Stimulated activated CD4-positive, alpha-beta T cell treated with anti-CD3 and anti-CD28 coated beads, Interleukin-4, amount 100 ng/mL, for 48 hours (primary cell): ENCODE measurements at regions not wholly inside any gene's neighbourhood (a gene's known extent, or its start where the extent isn't known, plus 50 kb on each side); places are given as distances from the start of the nearest gene placed in this dataset.
"Not testable (repeated sequence)": the region's sequence is repeated elsewhere in the genome, so short reads cannot be mapped to it uniquely, and the experiment has no call there.

Experiments
- DNase-seq, 2 donors: peaks; one replicate each; pipeline ENCODE4 v3.0.0-alpha.2; 2020; ENCODE audit warnings: low read depth in 2 of 2

DNA sequence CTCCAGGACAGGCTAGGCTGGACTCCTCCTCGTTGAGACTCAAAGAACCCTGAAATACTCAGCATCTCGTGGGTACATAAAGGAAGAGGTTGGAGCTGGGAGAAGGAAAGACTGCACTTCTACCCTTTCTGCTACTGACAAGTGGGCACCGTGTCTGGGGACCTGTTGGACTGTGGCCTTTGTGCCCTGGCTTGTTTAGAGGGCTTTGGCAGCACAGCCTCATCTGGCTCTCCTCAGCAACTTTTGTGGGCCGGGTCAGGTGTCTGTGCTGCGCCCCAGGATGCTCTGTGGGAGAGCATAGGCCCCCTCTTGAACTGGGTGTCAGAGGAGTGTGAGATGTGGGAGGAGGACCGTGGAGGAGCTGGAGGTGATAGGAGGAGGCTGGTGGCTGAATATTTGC, 142.4 kb downstream of the FCRL5 start:
- no peak for DNase-seq

DNA sequence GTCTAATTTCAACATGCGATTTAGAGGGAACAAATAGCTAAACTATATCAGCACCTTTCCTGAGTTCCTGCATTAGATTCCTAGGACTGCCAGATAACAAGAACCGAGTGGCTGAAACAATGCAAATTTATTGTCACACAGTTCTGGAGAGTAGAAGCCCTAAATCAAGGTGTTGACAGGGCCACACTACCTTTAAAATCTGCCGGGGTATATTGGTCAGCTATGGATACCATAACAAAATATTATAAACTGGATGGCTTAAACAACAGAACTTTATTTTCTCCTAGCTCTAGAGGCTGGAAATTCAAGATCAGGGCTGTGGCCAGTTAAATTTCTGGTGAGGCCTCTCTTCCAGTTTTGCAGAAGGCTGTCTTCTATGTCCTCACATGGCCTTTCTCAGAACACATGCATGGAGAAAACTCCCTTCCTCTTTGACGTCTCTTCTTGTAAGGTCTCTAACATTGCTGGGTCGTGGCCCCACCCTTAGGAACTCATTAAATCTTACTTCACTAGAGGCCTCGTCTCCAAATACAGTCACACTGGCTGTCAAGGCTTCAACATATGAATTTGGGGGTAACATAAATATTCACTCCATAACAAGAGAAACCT, 144.3 kb downstream of the FCRL5 start:
- DNase-seq: no peak

GRCh38 chr1:157407367-157407766, 144.9 kb downstream of the FCRL5 start:
- no peak for DNase-seq

DNA sequence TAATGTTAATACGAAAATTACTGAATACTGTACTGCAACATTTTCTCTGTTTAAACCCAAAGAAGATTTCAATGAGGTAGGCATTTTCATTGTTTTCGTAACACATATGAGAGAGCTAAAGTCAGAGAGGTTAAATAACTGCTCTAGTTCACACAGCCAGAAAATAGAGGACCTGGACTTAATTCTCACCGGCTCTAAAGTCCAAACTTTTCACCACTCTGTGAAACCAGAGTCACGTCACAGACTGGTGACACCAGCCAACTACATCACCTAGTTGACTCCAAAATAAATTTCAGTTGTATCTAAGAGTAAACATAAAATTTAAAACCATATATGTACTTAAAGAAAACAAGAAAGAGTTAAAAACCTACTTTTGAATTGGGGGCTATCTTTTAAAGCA, 146.7 kb downstream of the FCRL5 start:
- no peak for DNase-seq

DNA sequence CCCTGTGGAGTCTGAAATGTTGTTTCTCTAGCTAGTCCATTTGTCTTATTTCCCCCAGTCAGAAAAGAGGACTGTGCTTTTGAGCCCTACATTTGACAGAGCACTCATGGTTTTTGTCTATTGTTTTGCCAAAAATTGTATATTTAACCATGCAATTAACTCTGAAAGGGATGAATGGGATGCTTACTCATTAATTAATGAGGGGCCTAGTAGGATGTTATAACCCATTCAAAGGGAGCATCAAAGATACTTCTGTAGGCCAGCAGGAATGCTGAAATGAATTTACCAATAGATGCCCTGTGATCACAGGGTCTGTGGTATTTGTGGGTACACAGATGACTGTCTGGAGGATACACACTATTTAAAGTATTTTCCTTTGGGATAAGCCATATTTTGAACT, 147.7 kb downstream of the FCRL5 start:
- no peak for DNase-seq

GRCh38 chr1:157404063-157404501, 148.2 kb downstream of the FCRL5 start:
- DNase-seq: no peak

GRCh38 chr1:157403608-157404007, 148.7 kb downstream of the FCRL5 start:
- DNase-seq: no peak

DNA sequence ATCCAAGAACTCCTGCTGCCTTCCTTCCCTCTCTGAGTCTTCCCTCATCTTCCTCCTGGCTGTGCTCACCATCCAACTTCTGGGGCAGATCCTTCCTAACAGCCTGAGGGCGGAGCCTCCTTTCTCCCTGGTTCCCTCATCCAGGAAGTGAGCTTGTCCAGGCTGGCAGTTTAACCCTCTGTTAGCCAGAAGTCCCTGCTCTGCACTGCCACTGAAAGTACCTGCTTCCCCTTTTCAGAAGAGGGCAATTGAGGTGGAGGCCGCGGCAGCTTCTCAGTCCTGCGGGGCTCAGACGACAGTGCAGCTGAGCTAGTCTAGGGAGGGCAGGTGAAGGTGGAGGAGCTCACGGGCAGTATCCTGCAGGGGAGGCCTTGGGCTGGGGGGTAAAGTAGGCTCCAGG, 149.1 kb downstream of the FCRL5 start:
- DNase-seq: no peak

DNA sequence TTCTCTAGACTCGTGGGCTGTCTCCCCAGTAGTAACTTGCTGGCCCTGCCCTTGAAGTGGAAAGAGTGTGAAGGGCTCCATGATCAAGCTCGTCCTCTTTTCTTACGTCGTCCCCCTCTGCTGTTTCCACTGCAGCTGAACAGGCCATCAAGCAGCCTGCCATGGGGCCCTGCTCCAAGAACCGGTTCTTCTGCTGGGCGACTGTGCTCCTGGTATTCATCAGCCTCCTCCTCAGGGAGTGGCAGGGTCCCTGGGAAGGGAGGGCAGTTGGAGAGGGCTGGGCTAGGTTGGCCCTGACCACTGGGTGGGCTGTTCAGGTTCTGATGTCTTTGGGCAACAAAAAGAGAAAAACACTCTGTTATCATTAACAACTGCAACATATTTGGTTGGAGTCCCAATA, 151.5 kb downstream of the FCRL5 start:
- DNase-seq: no peak

DNA sequence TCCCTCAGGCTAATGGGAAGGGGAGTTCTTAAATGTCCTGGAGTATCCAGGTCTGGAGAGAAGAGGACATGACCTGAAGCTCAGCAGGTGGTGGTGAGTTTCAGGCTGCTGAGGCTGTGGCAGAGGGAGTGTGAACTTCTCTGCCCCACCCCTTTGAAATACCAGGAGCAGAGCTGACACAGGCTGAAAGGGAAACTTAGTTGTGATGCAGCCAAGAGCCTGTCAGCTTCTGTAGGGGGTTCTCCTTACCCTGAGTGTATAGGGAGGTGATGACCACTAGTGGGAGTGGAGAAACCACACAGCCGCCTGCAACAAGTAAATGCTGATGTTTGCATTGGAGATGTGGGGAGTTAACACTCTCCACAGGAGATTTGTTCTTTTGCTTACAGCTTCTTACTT, 152.3 kb downstream of the FCRL5 start:
- no peak for DNase-seq

DNA sequence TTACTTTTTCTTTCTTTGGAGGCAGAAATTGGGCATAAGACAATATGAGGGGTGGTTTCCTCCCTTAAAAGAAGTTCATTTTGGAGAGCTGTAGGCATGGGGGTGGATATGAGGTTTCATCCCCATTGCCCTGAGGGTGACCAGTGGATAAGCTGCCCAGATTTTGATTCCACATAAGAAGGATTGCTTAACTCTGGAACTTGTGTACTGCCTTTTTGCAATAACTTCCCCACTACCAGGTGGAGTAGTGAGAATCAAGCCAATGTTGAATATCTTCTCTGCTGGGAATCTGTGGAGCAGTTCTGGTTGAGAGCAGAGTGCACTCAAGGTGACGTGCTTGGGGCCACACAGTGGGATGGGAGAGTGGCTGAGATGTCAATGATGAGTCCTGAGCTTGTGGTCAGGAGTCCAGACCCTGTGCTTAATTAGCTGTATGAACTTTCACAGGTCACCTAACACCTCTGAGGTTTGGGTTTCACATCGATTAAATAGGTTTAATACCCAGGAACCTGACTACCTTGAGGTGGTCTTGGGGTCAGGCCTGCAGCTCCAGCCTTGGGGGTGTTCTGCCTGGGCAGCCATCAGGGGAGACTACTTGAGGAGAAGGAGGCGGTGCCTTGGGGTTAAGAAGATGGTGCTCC, 152.9 kb downstream of the FCRL5 start:
- no peak for DNase-seq

GRCh38 chr1:157390651-157391050, 161.7 kb downstream of the FCRL5 start:
- DNase-seq: no peak

DNA sequence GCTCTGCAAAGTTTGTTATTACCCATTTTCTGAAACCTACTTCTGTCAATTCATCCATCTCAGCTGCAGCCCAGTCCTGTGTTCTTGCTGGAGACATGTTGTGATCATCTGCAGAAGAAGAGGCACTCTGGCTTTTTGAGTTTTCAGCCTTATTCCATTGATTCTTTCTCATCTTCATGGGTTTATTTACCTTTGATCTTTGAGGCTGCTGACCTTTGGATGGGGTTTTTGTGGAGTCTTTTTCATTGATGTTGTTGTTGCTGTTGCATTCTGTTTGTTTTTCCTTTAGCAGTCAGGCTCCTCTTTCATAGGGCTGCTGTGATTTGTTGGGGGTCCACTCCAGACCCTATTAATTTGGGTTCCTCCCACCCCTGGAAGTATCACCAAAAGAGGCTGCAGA, 164.3 kb downstream of the FCRL5 start:
- no peak for DNase-seq

- no peak for DNase-seq
Observed at GRCh38 chr1:157384258-157384657, 168.1 kb downstream of the FCRL5 start.

DNA sequence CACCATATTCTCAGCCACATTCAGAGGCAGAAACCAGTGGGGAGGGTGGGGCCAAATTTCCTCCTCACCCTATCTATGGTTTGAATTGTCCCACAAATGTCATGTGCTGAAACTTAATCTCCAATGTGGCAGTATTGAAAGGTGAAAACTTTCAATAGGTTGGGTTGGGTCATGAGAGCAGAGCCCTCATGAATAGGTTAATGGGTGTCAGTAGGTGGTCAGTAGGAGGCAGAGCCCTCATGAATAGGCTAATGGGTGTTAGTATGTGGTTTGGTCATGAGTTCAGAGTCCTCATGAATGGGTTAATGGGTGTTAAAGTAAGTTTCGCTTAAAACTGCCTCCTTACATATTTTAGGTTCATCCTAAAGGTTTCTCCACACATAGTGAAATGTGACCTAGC, 170.0 kb downstream of the FCRL5 start:
- no peak for DNase-seq

DNA sequence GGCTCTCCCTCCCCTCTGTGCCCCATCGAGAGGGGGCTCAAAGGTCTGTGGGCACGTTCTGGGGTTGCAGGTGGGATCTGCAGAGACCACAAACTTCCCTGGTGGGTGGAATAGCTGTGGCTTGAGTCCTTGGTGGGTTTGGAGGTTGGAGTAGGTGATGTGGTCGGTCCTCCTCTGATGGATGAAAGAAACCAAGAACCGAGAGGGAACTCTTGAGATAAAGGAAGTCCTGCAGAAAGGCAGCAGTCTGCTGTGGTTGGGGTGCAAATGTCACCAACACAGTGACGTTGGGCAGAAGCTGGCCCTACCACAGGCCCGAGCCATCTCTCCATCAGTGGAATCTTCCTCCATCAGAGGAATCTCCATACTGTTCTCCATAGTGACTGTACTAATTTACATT, 171.8 kb downstream of the FCRL5 start:
- no peak for DNase-seq

GRCh38 chr1:157377280-157377713, 175.0 kb downstream of the FCRL5 start:
- peak in 1 of 2 donors; percentile 13 for DNase-seq

- DNase-seq: no peak
Observed at GRCh38 chr1:157376681-157377080, 175.6 kb downstream of the FCRL5 start.

GRCh38 chr1:157372311-157372710, 180.0 kb downstream of the FCRL5 start:
- not testable (repeated sequence) for DNase-seq

GRCh38 chr1:157371826-157372225, 180.5 kb downstream of the FCRL5 start:
- no peak for DNase-seq

DNA sequence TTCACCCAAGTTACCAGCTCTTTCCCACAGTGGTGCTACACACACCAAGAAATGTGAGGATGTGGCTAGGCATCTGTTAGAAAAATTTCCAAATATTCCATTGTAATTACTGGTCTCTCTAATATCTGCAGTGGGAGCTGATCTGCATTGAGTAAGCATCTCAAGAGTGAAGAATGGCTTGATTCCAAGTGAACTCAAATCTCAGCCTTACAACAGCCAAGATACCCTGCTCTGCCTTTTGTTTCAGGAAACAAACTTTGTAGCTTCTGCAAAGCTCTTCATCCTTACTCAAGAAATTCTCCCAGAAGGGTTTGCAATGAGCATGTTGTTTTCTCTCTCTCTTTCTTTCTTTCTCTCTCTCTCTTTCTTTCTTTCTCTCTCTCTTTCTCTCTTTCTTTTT, 181.1 kb downstream of the FCRL5 start:
- no peak for DNase-seq

GRCh38 chr1:157370698-157371097, 181.6 kb downstream of the FCRL5 start:
- no peak for DNase-seq

DNA sequence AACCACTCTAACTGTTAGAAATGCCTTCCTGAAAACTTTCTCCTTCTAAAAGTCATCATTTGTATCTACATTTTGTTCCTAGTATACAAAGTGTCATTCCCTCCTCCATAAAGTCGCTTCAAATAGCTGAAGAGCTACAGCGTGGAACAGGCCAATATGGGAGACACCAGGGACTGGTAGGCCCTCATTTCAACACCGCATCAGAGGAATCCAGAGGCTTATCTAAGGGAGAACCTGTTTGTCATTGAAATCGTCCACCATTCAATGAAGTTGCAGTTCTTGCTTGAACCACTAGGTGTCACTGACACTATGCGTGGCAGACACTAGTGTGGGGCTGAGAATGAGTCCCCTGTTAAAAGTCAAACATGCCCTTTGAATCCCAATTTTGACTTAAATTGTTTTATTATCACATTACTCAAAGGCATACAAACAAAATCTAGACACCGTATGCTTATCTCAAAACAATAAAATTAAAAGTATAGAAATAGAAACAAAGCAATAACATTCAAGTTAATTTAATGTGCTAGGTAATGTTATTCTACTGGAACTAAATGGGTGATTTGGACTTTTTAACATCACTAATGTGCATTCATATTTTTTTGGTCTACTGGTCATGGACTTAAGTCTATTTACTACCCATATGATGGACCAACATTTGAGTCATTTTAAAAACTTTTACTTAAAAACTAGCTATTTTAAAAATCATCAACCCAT, 182.3 kb downstream of the FCRL5 start:
- DNase-seq: no peak
